OCI-LY1 (cell line): ENCODE measurements at regions not wholly inside any gene's neighbourhood (a gene's known extent, or its start where the extent isn't known, plus 50 kb on each side); places are given as distances from the start of the nearest gene placed in this dataset.

ENCODE experiments used
- H2AFZ ChIP-seq: fragments of 200-600 bp; sonication (generic), shearing (Covaris generic); 2 replicates; pipeline ENCODE4 v1.6.0; 2014; ENCODE audit warnings: antibody characterized with exemption, mild to moderate bottlenecking, low read length
- H3F3A ChIP-seq: fragments of 200-600 bp; sonication (generic), shearing (Covaris generic); 2 replicates; pipeline ENCODE4 v1.6.0; 2014; ENCODE audit warnings: mild to moderate bottlenecking, antibody characterized with exemption, low read length, moderate library complexity; ENCODE audit not compliant: insufficient read depth
- H3K27ac ChIP-seq: fragments of 200-600 bp; sonication (generic); 2 replicates; pipeline ENCODE4 v1.5.1; 2014; ENCODE audit warnings: low read length, mixed run types, mild to moderate bottlenecking, low read depth; ENCODE audit not compliant: poor library complexity, severe bottlenecking
- H3K27me3 ChIP-seq: fragments of 200-600 bp; sonication (generic); 2 replicates; pipeline ENCODE4 v1.6.0; 2014; ENCODE audit warnings: antibody characterized with exemption, mild to moderate bottlenecking, low read length, moderate library complexity; ENCODE audit not compliant: insufficient read depth
- H3K36me3 ChIP-seq: fragments of 200-600 bp; sonication (generic); 2 replicates; pipeline ENCODE4 v1.6.1; 2014; ENCODE audit warnings: mild to moderate bottlenecking, antibody characterized with exemption, low read length, moderate library complexity, mixed read lengths; ENCODE audit not compliant: insufficient read depth
- H3K4me1 ChIP-seq: fragments of 200-600 bp; sonication (generic); 2 replicates; pipeline ENCODE4 v1.5.1; 2014; ENCODE audit warnings: mild to moderate bottlenecking, low read length, moderate library complexity; ENCODE audit not compliant: insufficient read depth, severe bottlenecking
- H3K4me2 ChIP-seq: fragments of 200-600 bp; sonication (generic), shearing (Covaris generic); 2 replicates; pipeline ENCODE4 v1.6.1; 2014; ENCODE audit warnings: low read length
- H3K4me3 ChIP-seq: fragments of 200-600 bp; sonication (generic); 2 replicates; pipeline ENCODE4 v1.5.1; 2014; ENCODE audit warnings: low read length, low read depth, mild to moderate bottlenecking, mixed read lengths; ENCODE audit not compliant: poor library complexity, severe bottlenecking
- H3K79me2 ChIP-seq: fragments of 200-600 bp; shearing (Covaris generic); 2 replicates; pipeline ENCODE4 v1.6.1; 2016; ENCODE audit warnings: mixed run types, low read length, mixed read lengths; ENCODE audit not compliant: insufficient read depth
- H3K9ac ChIP-seq: fragments of 200-600 bp; sonication (generic), shearing (Covaris generic); 2 replicates; pipeline ENCODE4 v1.6.1; 2014; ENCODE audit warnings: mild to moderate bottlenecking, low read length, mixed read lengths
- H3K9me2 ChIP-seq: fragments of 200-600 bp; sonication (generic), shearing (Covaris generic); 2 replicates; pipeline ENCODE4 v1.6.1; 2014; ENCODE audit warnings: low read depth, mild to moderate bottlenecking, low read length, mixed read lengths
- H3K9me3 ChIP-seq: fragments of 200-600 bp; shearing (Covaris generic); 2 replicates; pipeline ENCODE4 v1.6.1; 2014; ENCODE audit warnings: low read length, mixed read lengths
- H4K20me1 ChIP-seq: fragments of 200-600 bp; sonication (generic), shearing (Covaris generic); 2 replicates; pipeline ENCODE4 v1.6.0; 2016; ENCODE audit warnings: mild to moderate bottlenecking, low read length; ENCODE audit not compliant: insufficient read depth
- CTCF ChIP-seq: fragments of 200-600 bp; sonication (generic), shearing (Covaris generic); IDR thresholded peaks from 2 replicates; pipeline ENCODE4 v1.5.1; 2017; ENCODE audit warnings: mild to moderate bottlenecking, antibody characterized with exemption, low read length, moderate library complexity, mixed read lengths
- EZH2 ChIP-seq: fragments of 200-600 bp; sonication (generic), shearing (Covaris generic); IDR thresholded peaks from 2 replicates; pipeline ENCODE4 v1.8.0; 2017; ENCODE audit warnings: borderline replicate concordance, mixed run types, mild to moderate bottlenecking, antibody characterized with exemption, low read length, moderate library complexity, mixed read lengths

GRCh38 chr2:21407851-21408250, 284.1 kb downstream of the TDRD15 start:
- Histone ChIP-seq H3K9ac (no peak overlapping the region), H3K4me2 (no peak overlapping the region), H3K9me2 (no peaks in the 10 kb centered on the region), H3K4me3 (no peak overlapping the region), H3K9me3 (no peaks in the 10 kb centered on the region), H3K36me3 (no peaks in the 10 kb centered on the region), H3K79me2 (no peaks in the 10 kb centered on the region), H3K27ac (no peak overlapping the region), H3K27me3 (no peaks in the 10 kb centered on the region), H2AFZ (no peak overlapping the region), H3K4me1 (no peaks in the 10 kb centered on the region), H3F3A (no peaks in the 10 kb centered on the region), H4K20me1 (no peaks in the 10 kb centered on the region)
- TF ChIP-seq CTCF (no peak), EZH2 (no peak)

GRCh38 chr2:21411741-21412140, 288.0 kb downstream of the TDRD15 start:
- Histone ChIP-seq H3K9ac (no peak overlapping the region), H3K9me3 (no peaks in the 10 kb centered on the region), H3K27ac (no peak overlapping the region), H3K4me2 (no peak overlapping the region), H3K4me1 (no peaks in the 10 kb centered on the region), H3K79me2 (no peaks in the 10 kb centered on the region), H3K4me3 (no peak overlapping the region), H2AFZ (no peak overlapping the region), H3K36me3 (no peaks in the 10 kb centered on the region), H3K9me2 (no peaks in the 10 kb centered on the region), H4K20me1 (no peaks in the 10 kb centered on the region), H3F3A (no peaks in the 10 kb centered on the region), H3K27me3 (no peaks in the 10 kb centered on the region)
- no peak for TF ChIP-seq CTCF
- TF ChIP-seq EZH2 = no peak

- no peak overlapping the region for H3K27ac ChIP-seq
- H3K9ac ChIP-seq = no peak overlapping the region
- no peak overlapping the region for H2AFZ ChIP-seq
- H3K79me2 ChIP-seq = no peaks in the 10 kb centered on the region
- TF ChIP-seq CTCF (no peak), EZH2 (no peak)
- no peaks in the 10 kb centered on the region for H4K20me1 ChIP-seq
- H3K4me3 ChIP-seq = no peak overlapping the region
- H3K9me2 ChIP-seq = no peaks in the 10 kb centered on the region
- no peaks in the 10 kb centered on the region for H3K36me3 ChIP-seq
- H3K4me2 ChIP-seq = no peak overlapping the region
- H3F3A ChIP-seq = no peaks in the 10 kb centered on the region
- H3K4me1 ChIP-seq = no peaks in the 10 kb centered on the region
- no peaks in the 10 kb centered on the region for H3K27me3 ChIP-seq
- H3K9me3 ChIP-seq = no peaks in the 10 kb centered on the region
These were observed 289.2 kb downstream of the TDRD15 start for GRCh38 chr2:21412944-21413443.
